ENCODE measurements at regions not wholly inside any gene's neighbourhood (a gene's known extent, or its start where the extent isn't known, plus 50 kb on each side); places are given as distances from the start of the nearest gene placed in this dataset.

DNA sequence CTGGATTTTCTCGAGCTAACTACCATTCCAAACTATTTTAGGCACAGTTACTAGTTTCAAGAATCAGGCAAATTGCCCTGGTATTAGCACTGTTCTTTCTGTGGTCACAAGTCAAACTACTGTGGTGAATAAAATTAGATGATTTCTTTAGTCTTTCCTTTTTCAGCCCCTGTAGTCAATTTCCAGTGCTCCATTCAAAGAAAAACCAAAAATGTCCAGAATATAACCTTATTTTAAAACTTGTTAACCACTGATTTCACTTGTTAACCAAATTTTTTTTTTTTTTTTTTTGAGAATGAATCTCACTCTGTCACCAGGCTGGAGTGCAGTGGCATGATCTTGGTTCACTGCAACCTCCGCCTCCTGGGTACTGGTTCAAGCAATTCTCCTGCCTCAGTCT, 50.6 kb upstream of the USPL1 start:
- TF ChIP-seq, protein P1, sequence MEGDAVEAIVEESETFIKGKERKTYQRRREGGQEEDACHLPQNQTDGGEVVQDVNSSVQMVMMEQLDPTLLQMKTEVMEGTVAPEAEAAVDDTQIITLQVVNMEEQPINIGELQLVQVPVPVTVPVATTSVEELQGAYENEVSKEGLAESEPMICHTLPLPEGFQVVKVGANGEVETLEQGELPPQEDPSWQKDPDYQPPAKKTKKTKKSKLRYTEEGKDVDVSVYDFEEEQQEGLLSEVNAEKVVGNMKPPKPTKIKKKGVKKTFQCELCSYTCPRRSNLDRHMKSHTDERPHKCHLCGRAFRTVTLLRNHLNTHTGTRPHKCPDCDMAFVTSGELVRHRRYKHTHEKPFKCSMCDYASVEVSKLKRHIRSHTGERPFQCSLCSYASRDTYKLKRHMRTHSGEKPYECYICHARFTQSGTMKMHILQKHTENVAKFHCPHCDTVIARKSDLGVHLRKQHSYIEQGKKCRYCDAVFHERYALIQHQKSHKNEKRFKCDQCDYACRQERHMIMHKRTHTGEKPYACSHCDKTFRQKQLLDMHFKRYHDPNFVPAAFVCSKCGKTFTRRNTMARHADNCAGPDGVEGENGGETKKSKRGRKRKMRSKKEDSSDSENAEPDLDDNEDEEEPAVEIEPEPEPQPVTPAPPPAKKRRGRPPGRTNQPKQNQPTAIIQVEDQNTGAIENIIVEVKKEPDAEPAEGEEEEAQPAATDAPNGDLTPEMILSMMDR (IDR thresholded peaks at IDR 0.05; ENCODE audit: low read length) = no peak
- TF ChIP-seq EZH2phosphoT487 (IDR thresholded peaks at IDR 0.05; ENCODE audit: low read length) (no peak), EZH2 (optimal IDR thresholded peaks at IDR 0.05; ENCODE audit: low read depth, low read length) (no peak)
